Erythroblast (primary cell): ENCODE measurements at regions not wholly inside any gene's neighbourhood (a gene's known extent, or its start where the extent isn't known, plus 50 kb on each side); places are given as distances from the start of the nearest gene placed in this dataset.

ENCODE experiments used
- GATA1 ChIP-seq: IDR thresholded peaks from 2 replicates; pipeline ENCODE4 v1.6.1; 2011; ENCODE audit warnings: low read depth, mild to moderate bottlenecking, control low read depth, low read length, moderate library complexity
- POLR2A ChIP-seq: IDR thresholded peaks from 2 replicates; pipeline ENCODE4 v1.6.1; 2011; ENCODE audit warnings: mild to moderate bottlenecking, low read length

GRCh38 chr1:163974120-163974519 lies 584.9 kb upstream of the PBX1 start:
- no peak for TF ChIP-seq POLR2A
- TF ChIP-seq GATA1 = no peak
